Erythroblast (primary cell): ENCODE measurements at regions not wholly inside any gene's neighbourhood (a gene's known extent, or its start where the extent isn't known, plus 50 kb on each side); places are given as distances from the start of the nearest gene placed in this dataset.

Experiments used
- GATA1 ChIP-seq: IDR thresholded peaks from 2 replicates; pipeline ENCODE4 v1.6.1; 2011; ENCODE audit warnings: low read depth, mild to moderate bottlenecking, control low read depth, low read length, moderate library complexity
- POLR2A ChIP-seq: IDR thresholded peaks from 2 replicates; pipeline ENCODE4 v1.6.1; 2011; ENCODE audit warnings: mild to moderate bottlenecking, low read length

DNA sequence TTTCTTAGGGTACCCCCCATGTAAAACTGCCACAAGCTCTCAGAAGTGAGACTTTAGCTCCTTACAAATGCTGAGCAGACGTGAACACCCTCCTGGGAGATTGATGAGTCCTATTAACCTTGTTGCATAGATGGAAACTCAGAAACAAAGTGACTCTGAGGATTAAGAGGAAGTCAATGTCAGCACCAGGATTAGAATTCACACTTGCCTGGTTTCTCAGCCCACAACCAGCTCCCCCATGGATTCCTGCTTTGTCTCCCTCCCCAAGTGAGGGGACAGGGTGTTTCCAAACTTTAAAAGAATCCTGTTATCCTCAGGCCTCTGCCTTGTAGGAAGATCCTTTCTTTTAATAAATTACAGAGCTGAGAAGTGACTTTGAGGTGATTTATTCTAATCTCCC is 324.4 kb downstream of the NDFIP2 start:
- no peak for TF ChIP-seq POLR2A
- TF ChIP-seq GATA1 = no peak
